Fibroblast of gingiva (primary cell): ENCODE measurements at regions not wholly inside any gene's neighbourhood (a gene's known extent, or its start where the extent isn't known, plus 50 kb on each side); places are given as distances from the start of the nearest gene placed in this dataset.

ENCODE experiments used
- DNase-seq: peaks from one replicate; pipeline ENCODE4 v3.0.0-alpha.2; 2011; ENCODE audit warnings: low read depth

- DNase-seq, result no peak
These were observed 195.3 kb upstream of the PDE5A start for GRCh38 chr4:119823891-119824290.

GRCh38 chr4:119823045-119823444, 194.4 kb upstream of the PDE5A start:
- DNase-seq, result no peak

- no peak for DNase-seq
These were observed 187.9 kb upstream of the PDE5A start for GRCh38 chr4:119816473-119816872.

GRCh38 chr4:119810001-119810400, 181.4 kb upstream of the PDE5A start:
- DNase-seq, result no peak

GRCh38 chr4:119804404-119804803, 175.8 kb upstream of the PDE5A start:
- no peak for DNase-seq

- DNase-seq, result no peak
These were observed 168.8 kb upstream of the PDE5A start for GRCh38 chr4:119797238-119797894.

GRCh38 chr4:119795986-119796578, 167.5 kb upstream of the PDE5A start:
- DNase-seq, result peak; percentile 17

- no peak for DNase-seq
These were observed 166.1 kb upstream of the PDE5A start for GRCh38 chr4:119794681-119795080.

- no peak for DNase-seq
These were observed 165.5 kb upstream of the PDE5A start for GRCh38 chr4:119794113-119794512.

GRCh38 chr4:119788349-119789266, 160.0 kb upstream of the PDE5A start:
- no peak for DNase-seq

GRCh38 chr4:119785963-119786362, 157.4 kb upstream of the PDE5A start:
- DNase-seq, result no peak

- no peak for DNase-seq
These were observed 154.8 kb upstream of the PDE5A start for GRCh38 chr4:119783189-119783983.

GRCh38 chr4:119781044-119781443, 152.4 kb upstream of the PDE5A start:
- DNase-seq, result no peak

GRCh38 chr4:119774840-119775239, 146.2 kb upstream of the PDE5A start:
- DNase-seq, result no peak

- peak; percentile 13 for DNase-seq
These were observed 137.3 kb upstream of the PDE5A start for GRCh38 chr4:119765951-119766350.

GRCh38 chr4:119765469-119765868, 136.9 kb upstream of the PDE5A start:
- DNase-seq, result no peak

GRCh38 chr4:119763386-119763785, 134.8 kb upstream of the PDE5A start:
- DNase-seq, result no peak

- DNase-seq, result no peak
These were observed 127.0 kb upstream of the PDE5A start for GRCh38 chr4:119755599-119755998.

GRCh38 chr4:119752936-119753335, 124.3 kb upstream of the PDE5A start:
- DNase-seq, result no peak

- DNase-seq, result no peak
These were observed 122.2 kb upstream of the PDE5A start for GRCh38 chr4:119750771-119751170.

GRCh38 chr4:119750048-119750447, 121.4 kb upstream of the PDE5A start:
- DNase-seq, result no peak

GRCh38 chr4:119748853-119749252, 120.2 kb upstream of the PDE5A start:
- peak; percentile 71 for DNase-seq
